ENCODE measurements at regions not wholly inside any gene's neighbourhood (a gene's known extent, or its start where the extent isn't known, plus 50 kb on each side); places are given as distances from the start of the nearest gene placed in this dataset.

GRCh38 chr4:56181140-56181953 lies 205.9 kb downstream of the AASDH start:
- H3K4me3 ChIP-seq (ENCODE audit: low read length) = no peak overlapping the region
- H3K4me1 ChIP-seq (ENCODE audit: low read length) = peaks cover 6% of the 10 kb centered on the region
- H3K27me3 ChIP-seq (ENCODE audit: low read length) = no peaks in the 10 kb centered on the region
- no peaks in the 10 kb centered on the region for H3K36me3 ChIP-seq (ENCODE audit: insufficient read depth, low read length)
- no peaks in the 10 kb centered on the region for H3K9me2 ChIP-seq (replicated peaks; ENCODE audit: insufficient read depth, low read length)
- H3K4me2 ChIP-seq (ENCODE audit: low read depth, low read length, poor library complexity, severe bottlenecking) = no peak overlapping the region
- H3K27ac ChIP-seq (ENCODE audit: low read length) = no peak overlapping the region
- no peak for DNase-seq
- H2AFZ ChIP-seq (ENCODE audit: low read length) = no peak overlapping the region
- H3K9ac ChIP-seq (ENCODE audit: low read length) = no peak overlapping the region
- H4K20me1 ChIP-seq (ENCODE audit: insufficient read depth, low read depth, low read length) = no peaks in the 10 kb centered on the region
- no peaks in the 10 kb centered on the region for H3K9me3 ChIP-seq (ENCODE audit: low read length)
- H3K79me2 ChIP-seq (ENCODE audit: low read length) = no peaks in the 10 kb centered on the region

- H4K20me1 ChIP-seq (ENCODE audit: insufficient read depth, low read depth, low read length) = no peaks in the 10 kb centered on the region
- H3K27me3 ChIP-seq (ENCODE audit: low read length) = peaks cover 5% of the 10 kb centered on the region; the same call in 1 of the 2 replicates
- no peak overlapping the region for H2AFZ ChIP-seq (ENCODE audit: low read length)
- H3K9ac ChIP-seq (ENCODE audit: low read length) = no peak overlapping the region
- no peaks in the 10 kb centered on the region for H3K36me3 ChIP-seq (ENCODE audit: insufficient read depth, low read length)
- H3K9me3 ChIP-seq (ENCODE audit: low read length) = no peaks in the 10 kb centered on the region
- H3K4me2 ChIP-seq (ENCODE audit: low read depth, low read length, poor library complexity, severe bottlenecking) = no peak overlapping the region
- H3K4me3 ChIP-seq (ENCODE audit: low read length) = no peak overlapping the region
- DNase-seq = no peak
- no peaks in the 10 kb centered on the region for H3K9me2 ChIP-seq (replicated peaks; ENCODE audit: insufficient read depth, low read length)
- no peak overlapping the region for H3K27ac ChIP-seq (ENCODE audit: low read length)
- H3K79me2 ChIP-seq (ENCODE audit: low read length) = no peaks in the 10 kb centered on the region
- H3K4me1 ChIP-seq (ENCODE audit: low read length) = no peaks in the 10 kb centered on the region
Measured at GRCh38 chr4:56169061-56169460, 218.2 kb downstream of the AASDH start.

- Histone ChIP-seq H3K36me3 (ENCODE audit: insufficient read depth, low read length) (no peaks in the 10 kb centered on the region), H3K9me2 (replicated peaks; ENCODE audit: insufficient read depth, low read length) (no peaks in the 10 kb centered on the region), H3K27me3 (ENCODE audit: low read length) (no peaks in the 10 kb centered on the region), H3K4me3 (ENCODE audit: low read length) (no peak overlapping the region), H2AFZ (ENCODE audit: low read length) (no peak overlapping the region), H3K9ac (ENCODE audit: low read length) (no peak overlapping the region), H3K4me1 (ENCODE audit: low read length) (no peaks in the 10 kb centered on the region), H3K79me2 (ENCODE audit: low read length) (no peaks in the 10 kb centered on the region), H3K4me2 (ENCODE audit: low read depth, low read length, poor library complexity, severe bottlenecking) (no peak overlapping the region), H3K27ac (ENCODE audit: low read length) (no peak overlapping the region), H4K20me1 (ENCODE audit: insufficient read depth, low read depth, low read length) (no peaks in the 10 kb centered on the region), H3K9me3 (ENCODE audit: low read length) (no peaks in the 10 kb centered on the region)
- DNase-seq = no peak
Measured at GRCh38 chr4:56164907-56165306, 216.2 kb downstream of the CEP135 start.

DNA sequence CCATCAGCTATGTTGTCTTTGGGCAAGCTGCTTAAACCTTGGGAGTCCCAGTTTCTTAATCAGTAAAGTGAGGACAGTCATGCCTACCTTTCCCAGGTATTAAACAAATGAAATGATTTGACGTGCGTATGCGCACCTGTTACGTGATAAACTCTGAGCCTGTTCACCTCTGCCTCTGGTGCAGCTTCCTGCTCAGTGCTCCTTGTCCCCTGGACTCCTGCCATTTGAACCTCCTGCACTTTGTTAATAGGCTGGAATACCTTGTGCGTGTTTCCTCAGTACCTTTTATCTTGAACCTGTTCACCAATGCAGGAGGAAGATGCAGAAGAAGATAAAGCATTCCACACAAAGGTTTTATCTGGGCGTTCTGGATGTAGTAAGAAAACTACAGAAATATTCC lies 211.9 kb downstream of the CEP135 start:
- no peak for DNase-seq
- Histone ChIP-seq H3K27ac (ENCODE audit: low read length) (no peak overlapping the region), H3K9me3 (ENCODE audit: low read length) (no peaks in the 10 kb centered on the region), H3K36me3 (ENCODE audit: insufficient read depth, low read length) (no peaks in the 10 kb centered on the region), H4K20me1 (ENCODE audit: insufficient read depth, low read depth, low read length) (no peaks in the 10 kb centered on the region), H3K4me3 (ENCODE audit: low read length) (no peak overlapping the region), H3K9ac (ENCODE audit: low read length) (no peak overlapping the region), H3K4me1 (ENCODE audit: low read length) (no peaks in the 10 kb centered on the region), H3K27me3 (ENCODE audit: low read length) (no peaks in the 10 kb centered on the region), H2AFZ (ENCODE audit: low read length) (no peak overlapping the region), H3K79me2 (ENCODE audit: low read length) (no peaks in the 10 kb centered on the region), H3K9me2 (replicated peaks; ENCODE audit: insufficient read depth, low read length) (no peaks in the 10 kb centered on the region), H3K4me2 (ENCODE audit: low read depth, low read length, poor library complexity, severe bottlenecking) (no peak overlapping the region)

- Histone ChIP-seq H2AFZ (ENCODE audit: low read length) (no peak overlapping the region), H4K20me1 (ENCODE audit: insufficient read depth, low read depth, low read length) (no peaks in the 10 kb centered on the region), H3K4me1 (ENCODE audit: low read length) (no peaks in the 10 kb centered on the region), H3K27ac (ENCODE audit: low read length) (no peak overlapping the region), H3K36me3 (ENCODE audit: insufficient read depth, low read length) (no peaks in the 10 kb centered on the region), H3K9me3 (ENCODE audit: low read length) (no peaks in the 10 kb centered on the region), H3K4me3 (ENCODE audit: low read length) (no peak overlapping the region), H3K79me2 (ENCODE audit: low read length) (no peaks in the 10 kb centered on the region), H3K4me2 (ENCODE audit: low read depth, low read length, poor library complexity, severe bottlenecking) (no peak overlapping the region), H3K27me3 (ENCODE audit: low read length) (no peaks in the 10 kb centered on the region), H3K9ac (ENCODE audit: low read length) (no peak overlapping the region), H3K9me2 (replicated peaks; ENCODE audit: insufficient read depth, low read length) (no peaks in the 10 kb centered on the region)
- no peak for DNase-seq
Measured at GRCh38 chr4:56158483-56158882, 209.7 kb downstream of the CEP135 start.

DNA sequence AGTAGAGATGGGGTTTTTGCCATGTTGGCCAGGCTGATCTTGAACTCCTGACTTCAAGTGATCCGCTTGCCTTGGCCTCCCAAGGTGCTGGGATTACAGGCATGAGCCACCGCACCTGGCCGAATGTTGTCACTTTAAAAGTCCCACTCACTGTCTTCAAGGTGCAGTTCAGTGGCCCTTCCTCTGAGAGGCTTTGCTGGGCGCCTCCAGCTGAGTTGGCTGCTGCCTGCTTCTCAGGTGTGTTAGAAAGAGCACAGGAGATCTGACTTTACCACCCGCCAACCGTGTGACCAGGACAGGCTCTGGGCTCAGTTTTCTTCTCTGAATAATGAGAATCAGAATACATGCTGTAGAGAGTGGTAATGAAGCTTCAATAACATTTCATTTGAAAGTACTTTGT lies 207.4 kb downstream of the CEP135 start:
- H2AFZ ChIP-seq (ENCODE audit: low read length) = no peak overlapping the region
- DNase-seq = no peak
- H3K4me2 ChIP-seq (ENCODE audit: low read depth, low read length, poor library complexity, severe bottlenecking) = no peak overlapping the region
- no peaks in the 10 kb centered on the region for H3K9me3 ChIP-seq (ENCODE audit: low read length)
- no peaks in the 10 kb centered on the region for H4K20me1 ChIP-seq (ENCODE audit: insufficient read depth, low read depth, low read length)
- no peak overlapping the region for H3K9ac ChIP-seq (ENCODE audit: low read length)
- H3K4me1 ChIP-seq (ENCODE audit: low read length) = no peaks in the 10 kb centered on the region
- no peaks in the 10 kb centered on the region for H3K27me3 ChIP-seq (ENCODE audit: low read length)
- H3K27ac ChIP-seq (ENCODE audit: low read length) = no peak overlapping the region
- no peaks in the 10 kb centered on the region for H3K36me3 ChIP-seq (ENCODE audit: insufficient read depth, low read length)
- H3K4me3 ChIP-seq (ENCODE audit: low read length) = no peak overlapping the region
- no peaks in the 10 kb centered on the region for H3K9me2 ChIP-seq (replicated peaks; ENCODE audit: insufficient read depth, low read length)
- H3K79me2 ChIP-seq (ENCODE audit: low read length) = no peaks in the 10 kb centered on the region

- no peaks in the 10 kb centered on the region for H3K9me2 ChIP-seq (replicated peaks; ENCODE audit: insufficient read depth, low read length)
Measured at GRCh38 chr4:56155432-56155831, 206.7 kb downstream of the CEP135 start.

GRCh38 chr4:56149591-56149990 lies 200.8 kb downstream of the CEP135 start:
- no peaks in the 10 kb centered on the region for H3K9me2 ChIP-seq (replicated peaks; ENCODE audit: insufficient read depth, low read length)
- H3K27ac ChIP-seq (ENCODE audit: low read length) = no peak overlapping the region

More at GRCh38 chr4:56155432-56155831, 206.7 kb downstream of the CEP135 start:
- Histone ChIP-seq H3K36me3 (ENCODE audit: insufficient read depth, low read length) (no peaks in the 10 kb centered on the region), H3K9me3 (ENCODE audit: low read length) (no peaks in the 10 kb centered on the region), H3K79me2 (ENCODE audit: low read length) (no peaks in the 10 kb centered on the region), H2AFZ (ENCODE audit: low read length) (no peak overlapping the region), H3K4me2 (ENCODE audit: low read depth, low read length, poor library complexity, severe bottlenecking) (no peak overlapping the region), H4K20me1 (ENCODE audit: insufficient read depth, low read depth, low read length) (no peaks in the 10 kb centered on the region), H3K4me1 (ENCODE audit: low read length) (no peaks in the 10 kb centered on the region), H3K9ac (ENCODE audit: low read length) (no peak overlapping the region), H3K4me3 (ENCODE audit: low read length) (no peak overlapping the region), H3K27me3 (ENCODE audit: low read length) (no peaks in the 10 kb centered on the region), H3K27ac (ENCODE audit: low read length) (no peak overlapping the region)
- DNase-seq = no peak

More at GRCh38 chr4:56149591-56149990, 200.8 kb downstream of the CEP135 start:
- Histone ChIP-seq H3K4me2 (ENCODE audit: low read depth, low read length, poor library complexity, severe bottlenecking) (no peak overlapping the region), H3K36me3 (ENCODE audit: insufficient read depth, low read length) (no peaks in the 10 kb centered on the region), H3K9me3 (ENCODE audit: low read length) (no peaks in the 10 kb centered on the region), H3K9ac (ENCODE audit: low read length) (no peak overlapping the region), H4K20me1 (ENCODE audit: insufficient read depth, low read depth, low read length) (no peaks in the 10 kb centered on the region), H3K4me1 (ENCODE audit: low read length) (no peaks in the 10 kb centered on the region), H3K27me3 (ENCODE audit: low read length) (no peaks in the 10 kb centered on the region), H3K4me3 (ENCODE audit: low read length) (no peak overlapping the region), H3K79me2 (ENCODE audit: low read length) (no peaks in the 10 kb centered on the region), H2AFZ (ENCODE audit: low read length) (no peak overlapping the region)
- DNase-seq = no peak
